GM19328 (cell line): ENCODE measurements at regions not wholly inside any gene's neighbourhood (a gene's known extent, or its start where the extent isn't known, plus 50 kb on each side); places are given as distances from the start of the nearest gene placed in this dataset.

ENCODE experiments used
- ATAC-seq: cut with Tn5 transposase; IDR thresholded peaks from one replicate; pipeline ENCODE4 v1.9.1; 2021; ENCODE audit warnings: mild to moderate bottlenecking, moderate library complexity; ENCODE audit not compliant: unreplicated experiment

DNA sequence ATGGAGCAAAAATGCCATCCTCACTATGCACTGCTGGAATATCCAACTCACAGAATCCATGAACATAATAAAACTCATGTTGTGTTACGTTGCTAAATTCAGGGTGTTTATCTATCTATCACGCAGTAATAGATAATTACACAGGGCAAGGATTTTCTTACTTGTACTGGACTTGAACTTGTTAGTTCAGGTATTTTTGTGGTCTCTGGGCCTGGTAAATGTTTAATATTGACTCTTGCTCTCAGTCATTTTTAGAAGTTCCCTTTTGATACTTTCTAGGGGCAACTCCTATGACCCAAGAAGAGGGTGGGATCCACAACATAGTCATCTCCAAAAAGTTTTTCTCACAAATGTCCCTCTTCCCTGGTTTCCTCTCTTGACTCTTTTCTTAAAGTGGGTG, 522.4 kb upstream of the IGFBP7 start:
- no peak for ATAC-seq

DNA sequence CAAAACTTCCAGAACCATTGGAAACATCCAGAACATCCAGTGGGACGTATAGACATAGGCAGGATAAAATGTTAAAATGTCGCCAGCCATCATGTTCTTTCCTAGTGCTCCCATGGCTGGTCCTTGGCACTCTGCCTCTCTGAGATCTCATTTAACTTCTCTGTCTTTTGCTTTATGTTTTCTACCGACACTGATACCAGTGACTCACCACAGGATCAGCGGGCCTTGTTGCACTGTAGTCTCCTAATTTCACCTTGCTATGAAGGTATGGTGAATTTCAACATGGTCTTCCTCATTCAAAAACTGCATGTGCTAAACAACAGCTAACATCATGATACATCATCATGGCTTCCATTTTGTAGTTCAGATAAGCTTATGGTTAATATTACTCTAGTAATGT, 521.0 kb upstream of the IGFBP7 start:
- no peak for ATAC-seq

DNA sequence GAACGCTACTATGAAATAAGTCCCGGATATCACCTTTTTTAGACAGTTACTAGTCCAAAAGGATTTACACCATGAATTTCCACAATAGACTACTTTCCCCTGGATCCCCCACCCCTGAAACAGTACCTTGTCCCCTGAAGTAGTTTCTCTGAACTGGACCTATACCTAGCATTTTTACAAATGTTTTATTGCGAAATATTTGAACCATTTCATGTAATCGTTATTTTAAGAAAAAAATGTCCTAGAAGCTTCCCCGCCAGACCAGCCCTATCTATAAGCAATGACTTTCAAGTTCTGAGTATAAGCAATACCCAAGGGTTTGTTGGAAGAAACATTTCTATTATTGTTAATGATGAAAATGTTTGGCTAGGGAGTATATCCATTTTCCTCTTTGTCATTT, 517.8 kb upstream of the IGFBP7 start:
- no peak for ATAC-seq

DNA sequence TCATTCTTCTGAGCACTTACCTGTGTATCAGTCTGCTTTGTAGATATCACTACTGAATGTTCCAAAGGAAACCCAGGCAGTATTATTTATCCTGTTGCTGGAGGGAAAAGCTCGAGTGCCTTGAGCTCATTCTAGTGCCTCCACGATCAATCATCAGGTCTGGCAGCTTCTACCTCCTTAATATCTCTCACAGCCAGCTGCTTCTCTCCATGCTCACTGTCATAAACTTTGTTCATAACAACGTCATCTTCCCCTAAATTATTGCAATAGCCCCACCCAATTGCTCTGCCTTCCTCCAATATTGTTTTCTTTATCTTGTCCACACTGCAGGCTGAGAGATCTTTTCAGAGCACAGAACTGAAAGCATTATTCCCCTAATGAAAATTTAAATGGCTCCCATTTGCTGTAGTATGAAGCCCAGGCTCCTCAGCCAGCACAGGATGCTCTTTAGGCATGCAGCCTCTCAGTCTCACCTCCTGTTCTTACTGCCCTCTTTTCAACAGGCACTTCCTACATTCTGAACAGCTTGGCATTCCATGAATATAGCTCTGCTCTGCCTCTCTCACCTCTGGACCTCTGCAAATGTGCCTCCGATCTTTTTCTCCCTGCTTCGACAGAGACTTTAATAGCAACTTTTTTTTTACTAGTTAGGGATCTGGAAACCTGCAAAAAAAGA, 504.2 kb upstream of the IGFBP7 start:
- ATAC-seq: no peak

DNA sequence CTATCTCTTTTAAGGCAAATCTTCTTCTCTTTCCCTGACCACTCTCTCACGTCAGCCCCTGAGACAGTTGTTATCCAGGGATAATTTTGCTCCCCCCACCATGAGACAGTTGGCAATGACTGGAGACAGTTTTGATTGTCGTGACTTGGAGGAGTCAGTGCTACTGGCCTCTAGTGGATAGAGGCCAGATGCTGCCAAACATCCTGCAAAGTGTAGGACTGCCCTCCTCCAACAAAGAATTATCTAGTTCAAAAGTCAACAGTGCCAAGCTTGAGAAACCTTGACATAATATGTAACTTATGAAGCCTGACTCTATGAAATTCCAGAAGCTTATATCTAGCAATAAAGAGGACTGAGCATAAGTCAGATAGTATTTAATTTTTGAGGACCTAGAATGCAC, 502.1 kb upstream of the IGFBP7 start:
- ATAC-seq: no peak

DNA sequence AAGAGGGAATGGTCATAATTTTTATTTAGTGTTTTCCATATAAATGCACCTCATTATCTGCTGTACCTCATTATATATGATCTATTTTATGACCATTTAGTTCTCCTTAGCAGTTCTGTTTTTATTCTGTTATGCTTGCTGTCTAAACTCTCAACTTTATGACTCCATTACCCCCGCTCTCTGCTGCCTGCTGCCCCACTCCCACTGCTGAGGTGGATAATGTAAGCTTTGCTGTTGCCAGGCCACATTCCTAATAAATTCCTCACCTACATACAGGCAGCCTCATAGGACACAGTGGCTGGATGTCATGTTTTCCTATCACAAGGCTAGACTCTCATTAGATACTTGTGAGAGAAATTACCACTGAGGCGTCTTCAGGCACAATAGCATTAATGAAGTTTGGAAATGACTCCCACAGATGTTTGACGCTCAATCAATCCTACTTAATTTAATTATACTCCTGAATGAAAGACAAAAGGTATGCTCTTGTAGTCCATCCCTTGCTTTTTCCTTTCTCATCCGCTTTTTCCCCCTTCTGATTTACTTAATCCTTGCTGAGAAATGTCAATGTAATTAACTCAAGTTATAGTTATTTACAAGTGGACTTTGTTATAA, 497.5 kb upstream of the IGFBP7 start:
- no peak for ATAC-seq

DNA sequence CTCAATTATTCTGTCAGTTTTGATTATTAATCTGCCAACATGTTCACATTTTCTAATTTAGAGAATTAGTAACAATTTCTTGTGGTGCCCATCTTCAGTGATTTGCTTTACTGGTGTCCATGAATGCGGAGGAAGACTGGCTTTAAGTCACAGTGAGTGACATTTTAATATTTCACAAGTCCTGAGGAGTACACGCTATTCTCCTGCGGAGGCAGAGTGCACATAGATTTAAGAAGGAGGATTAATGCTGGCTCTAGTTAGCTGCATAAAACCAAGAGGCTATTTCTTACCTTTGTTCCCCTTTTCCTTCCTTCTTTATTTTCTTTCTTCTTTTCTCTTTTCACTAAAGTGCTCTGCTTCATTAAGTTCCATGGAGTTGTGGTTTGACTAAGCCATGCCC, 495.2 kb upstream of the IGFBP7 start:
- no peak for ATAC-seq

DNA sequence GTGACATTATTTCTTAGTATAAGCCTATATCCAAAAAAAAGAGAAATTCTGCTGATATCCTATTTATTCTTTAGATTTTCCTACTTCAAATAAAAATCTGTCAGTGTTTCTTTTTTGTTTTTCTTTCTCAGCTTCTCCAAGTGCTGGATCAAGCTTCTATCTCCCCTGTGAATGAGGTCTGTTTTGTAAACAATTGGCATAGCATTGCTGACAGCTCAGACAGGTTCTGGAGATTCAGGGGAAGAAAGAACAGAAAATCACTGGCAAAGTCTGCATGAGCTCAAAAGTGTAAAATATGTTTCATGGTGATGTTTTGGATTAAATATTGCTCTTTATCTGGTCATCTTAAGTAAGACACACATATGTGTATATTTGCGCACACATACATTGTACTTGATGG, 492.0 kb upstream of the IGFBP7 start:
- no peak for ATAC-seq

DNA sequence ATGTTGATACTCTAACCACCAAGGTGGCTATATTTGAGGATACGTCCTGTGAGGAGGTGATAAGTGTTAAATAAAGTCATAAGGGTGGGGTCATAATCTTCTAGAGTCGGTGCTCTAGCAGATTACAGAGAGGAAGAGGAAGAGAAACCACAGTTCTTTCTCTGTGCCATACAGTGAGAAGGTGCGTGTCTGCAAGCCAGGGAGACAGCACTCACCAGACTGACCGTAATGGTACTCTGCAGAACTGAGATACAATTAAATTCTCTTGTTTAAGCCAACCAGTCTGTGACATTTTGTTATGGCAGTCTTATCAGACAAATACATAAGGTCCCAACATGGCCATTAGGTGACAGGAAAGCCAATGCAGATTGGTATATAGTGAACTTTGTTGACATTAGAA, 480.9 kb upstream of the IGFBP7 start:
- no peak for ATAC-seq

DNA sequence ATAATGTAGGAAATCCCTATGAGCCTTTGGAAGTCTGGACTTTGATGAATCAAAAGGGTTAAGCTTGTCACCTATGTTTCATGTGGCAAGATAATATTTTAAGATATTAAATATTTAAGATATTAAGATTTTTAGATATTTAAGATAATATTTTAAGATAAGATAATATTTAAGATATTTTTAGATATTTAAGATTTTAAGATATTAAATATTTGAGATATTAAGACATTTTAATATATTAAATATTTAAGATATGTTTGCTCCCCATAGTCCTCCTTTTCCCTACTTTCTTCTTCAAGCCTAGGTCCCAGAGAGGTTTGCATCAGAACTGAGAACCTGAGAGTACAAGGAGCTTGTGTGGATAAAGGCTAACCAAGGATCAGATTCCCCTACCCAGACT, 478.4 kb upstream of the IGFBP7 start:
- ATAC-seq: no peak

DNA sequence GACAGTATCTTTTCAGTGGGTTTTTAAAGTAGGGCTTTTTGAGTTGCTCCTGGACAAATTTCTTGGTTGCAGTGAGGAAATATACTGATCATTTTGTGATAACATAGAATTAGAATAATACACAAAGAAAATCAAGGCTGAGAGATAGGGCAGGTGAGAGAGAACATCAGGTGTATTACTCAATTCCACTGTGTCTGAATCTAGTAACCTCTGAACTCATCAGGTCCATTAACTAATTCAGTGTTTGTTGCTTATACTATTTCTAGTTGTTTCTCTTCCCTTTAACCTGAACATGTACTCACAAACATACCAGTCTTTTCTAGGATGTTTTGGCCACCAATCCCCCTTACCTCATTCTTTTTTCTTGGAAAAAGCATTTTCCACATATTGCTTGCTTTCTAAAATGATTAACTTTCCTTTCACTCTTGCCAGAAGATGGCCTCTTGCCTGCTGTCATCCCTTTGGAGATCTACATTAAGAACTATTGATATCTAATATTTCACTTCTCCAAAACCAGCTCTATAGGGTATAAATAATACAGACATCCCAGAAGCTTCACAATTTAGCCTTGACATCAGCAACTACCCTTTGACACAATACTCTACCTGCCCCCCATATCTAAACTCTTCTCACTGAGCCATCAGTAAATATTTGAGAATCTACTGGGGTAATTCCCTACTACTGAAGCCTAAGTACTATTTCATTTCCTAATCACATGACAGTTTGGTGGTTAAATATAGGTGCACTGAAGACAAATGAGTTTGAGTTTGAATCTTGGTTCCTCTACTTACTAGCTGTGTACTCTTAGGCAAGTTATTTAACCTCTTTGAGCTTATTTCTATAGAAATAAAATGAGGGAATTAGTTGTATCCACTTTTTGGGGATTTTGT, 470.8 kb upstream of the IGFBP7 start:
- ATAC-seq: no peak

DNA sequence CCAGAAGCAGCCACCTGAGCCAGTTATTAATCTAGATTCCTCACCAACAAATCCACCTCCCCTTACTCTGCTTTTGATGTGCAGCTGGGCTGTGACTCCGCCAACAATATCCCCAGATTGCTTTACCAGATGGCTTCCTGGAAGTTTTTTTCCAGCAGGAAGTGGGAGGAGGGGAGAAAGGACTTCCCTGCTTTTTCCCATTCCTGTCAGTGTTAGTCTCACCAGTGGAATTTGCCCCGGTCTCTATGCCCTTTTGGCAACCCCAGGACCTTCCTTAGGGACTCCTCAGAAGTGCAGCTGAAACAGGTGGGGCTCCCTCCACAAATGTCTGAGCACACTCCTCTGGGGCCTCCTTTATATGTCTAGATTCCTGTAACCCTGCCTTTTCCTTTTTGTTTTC, 465.2 kb upstream of the IGFBP7 start:
- ATAC-seq: no peak

DNA sequence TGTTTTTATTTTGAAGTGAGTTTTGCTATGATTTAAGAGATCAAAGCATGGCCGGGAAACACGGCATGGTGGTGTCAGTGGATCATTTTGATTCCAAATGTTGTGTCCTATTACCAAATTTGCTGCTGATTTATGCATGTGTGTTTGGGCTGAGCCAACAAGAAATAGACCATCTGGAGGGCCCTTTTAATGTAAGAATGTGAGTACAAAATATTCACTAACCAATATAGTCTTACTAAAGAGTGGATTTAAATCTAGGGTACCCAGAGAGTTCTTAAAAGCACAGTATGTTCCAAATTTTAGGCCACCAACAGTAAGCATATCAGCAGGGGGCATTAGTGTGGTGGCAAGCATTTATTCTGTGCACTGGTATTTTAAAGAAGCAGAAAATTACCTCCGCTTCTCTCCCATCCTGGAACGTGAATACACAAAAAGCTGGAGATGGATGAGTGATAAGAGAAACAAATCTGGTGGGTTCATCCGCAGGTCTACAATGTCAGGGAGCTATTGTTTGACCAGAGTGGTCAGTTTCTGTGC, 444.4 kb upstream of the IGFBP7 start:
- no peak for ATAC-seq

DNA sequence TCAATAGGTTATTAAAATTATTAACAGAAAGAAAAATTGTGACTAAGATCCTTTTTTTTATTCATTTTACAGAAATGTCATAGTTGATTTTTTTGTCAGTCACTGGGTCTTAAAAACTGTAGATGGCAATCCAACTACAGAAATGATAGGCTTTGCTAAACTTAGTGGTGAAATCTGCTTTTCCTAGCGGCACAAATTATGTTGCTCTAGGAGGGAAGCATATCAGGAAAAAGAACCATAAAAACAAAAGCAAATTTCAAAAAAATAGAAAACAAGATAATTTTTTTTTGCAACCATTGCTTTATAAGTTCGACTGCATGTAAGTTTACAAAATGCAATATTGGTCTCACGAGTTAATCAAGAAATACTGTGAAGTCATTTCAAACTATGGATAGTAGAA, 443.5 kb upstream of the IGFBP7 start:
- no peak for ATAC-seq

DNA sequence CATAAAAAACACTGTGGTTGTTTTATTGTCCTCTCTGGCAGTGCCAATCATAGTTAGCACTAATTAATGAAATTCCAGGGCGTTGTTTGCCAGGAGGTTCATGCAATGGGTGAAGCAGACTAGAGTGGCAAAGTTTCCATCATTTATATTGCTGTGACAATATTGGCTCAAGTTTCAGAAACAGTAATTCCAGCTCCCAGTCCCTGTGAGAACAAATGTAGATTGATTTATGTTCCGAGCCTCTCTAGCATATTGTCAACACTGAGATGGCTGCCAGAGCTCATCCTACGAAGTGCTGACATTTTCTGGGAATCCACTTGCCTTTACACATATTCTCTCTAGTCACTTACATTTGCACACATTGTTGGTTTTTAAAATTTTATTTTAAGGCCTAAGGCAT, 440.0 kb upstream of the IGFBP7 start:
- no peak for ATAC-seq

DNA sequence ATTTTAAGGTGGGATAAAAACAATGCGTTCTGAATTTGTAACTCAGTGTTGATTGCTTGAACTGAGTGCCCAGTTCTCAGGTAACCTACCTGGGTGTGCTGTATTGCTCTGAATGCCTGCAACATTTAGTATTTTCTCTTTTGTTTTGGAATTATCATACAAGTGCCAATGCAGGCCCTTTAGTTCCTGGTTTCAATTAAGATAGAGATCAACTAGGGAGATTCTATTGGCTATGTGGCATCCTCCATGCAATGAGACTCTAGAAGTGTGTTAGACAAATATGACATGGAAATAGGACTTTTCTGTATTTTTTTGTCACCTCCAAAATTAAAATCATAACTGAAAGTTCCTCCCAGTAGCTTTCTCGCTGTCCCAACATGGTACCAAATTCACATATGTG, 438.7 kb upstream of the IGFBP7 start:
- ATAC-seq: no peak

DNA sequence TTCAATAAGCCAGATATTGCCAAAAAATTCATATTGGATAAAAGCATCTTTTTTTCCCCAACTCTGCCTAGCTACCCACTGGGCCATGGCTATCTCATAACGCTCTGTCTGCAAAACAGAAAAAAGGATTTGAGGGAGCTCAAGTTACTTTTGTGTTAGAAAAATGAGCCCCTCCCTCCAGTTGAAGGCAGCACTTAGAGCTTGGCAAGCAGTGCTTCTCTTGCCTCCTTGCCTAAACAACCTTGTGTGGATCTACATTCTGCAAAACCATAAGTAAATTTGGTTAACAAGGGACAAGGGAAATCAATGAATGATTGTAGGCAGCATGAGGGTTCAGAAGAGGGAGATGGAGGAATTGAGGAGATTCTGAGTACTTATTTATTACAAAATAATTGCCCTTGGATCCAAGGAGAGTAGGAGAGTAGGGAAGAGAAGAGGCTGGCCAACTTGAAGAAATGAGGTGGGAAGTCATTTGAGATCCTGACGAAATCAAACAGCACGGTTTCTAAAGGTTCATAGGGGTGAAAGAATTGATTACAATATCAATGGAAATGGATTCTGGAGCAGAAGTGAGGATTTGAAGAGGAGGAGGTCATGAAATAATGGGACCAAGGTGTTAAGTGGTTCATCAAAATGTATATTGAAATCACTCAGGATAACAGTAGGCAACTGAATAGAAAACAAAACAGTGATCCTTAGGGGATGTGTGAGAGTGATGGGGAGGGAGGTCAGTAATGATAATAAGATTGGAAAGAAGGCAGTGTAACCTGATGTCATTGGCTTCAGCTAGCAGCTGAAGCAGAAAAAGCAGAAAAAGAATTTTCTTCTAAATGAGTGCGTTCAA, 434.8 kb upstream of the IGFBP7 start:
- ATAC-seq: no peak

DNA sequence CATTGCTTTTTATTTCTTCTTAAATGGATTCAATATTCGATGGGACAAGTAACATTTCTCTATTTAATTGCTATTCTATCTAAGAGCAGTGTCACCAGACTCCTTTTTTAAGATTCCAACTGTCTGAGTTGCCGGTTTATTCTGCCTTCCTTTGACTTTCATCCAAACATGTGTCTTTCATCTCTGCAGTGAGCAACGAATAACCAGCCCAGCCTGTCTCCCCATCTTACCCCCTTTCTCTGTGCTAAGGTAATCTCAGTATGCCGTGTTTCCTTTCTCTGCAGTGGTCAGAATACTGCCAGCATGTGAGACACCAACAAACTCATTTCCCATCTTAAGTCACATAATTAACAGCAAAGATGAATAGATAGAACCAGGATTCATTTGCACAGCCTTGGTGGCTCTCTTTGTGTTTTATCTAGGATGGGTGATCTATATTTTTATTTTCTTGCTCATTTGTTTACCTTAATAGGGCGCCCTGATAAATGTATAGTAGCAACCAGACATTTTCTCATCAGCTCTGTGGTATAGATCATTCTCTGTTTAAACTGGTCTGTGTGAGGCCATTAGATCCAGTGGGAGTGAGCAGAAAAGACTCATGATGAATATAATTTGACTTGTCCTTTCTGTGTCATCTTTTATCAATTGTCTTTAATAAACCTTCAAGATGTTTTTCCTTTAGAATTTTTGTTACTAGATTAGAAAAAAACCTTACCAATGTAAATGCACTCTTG, 394.8 kb upstream of the IGFBP7 start:
- ATAC-seq: no peak

DNA sequence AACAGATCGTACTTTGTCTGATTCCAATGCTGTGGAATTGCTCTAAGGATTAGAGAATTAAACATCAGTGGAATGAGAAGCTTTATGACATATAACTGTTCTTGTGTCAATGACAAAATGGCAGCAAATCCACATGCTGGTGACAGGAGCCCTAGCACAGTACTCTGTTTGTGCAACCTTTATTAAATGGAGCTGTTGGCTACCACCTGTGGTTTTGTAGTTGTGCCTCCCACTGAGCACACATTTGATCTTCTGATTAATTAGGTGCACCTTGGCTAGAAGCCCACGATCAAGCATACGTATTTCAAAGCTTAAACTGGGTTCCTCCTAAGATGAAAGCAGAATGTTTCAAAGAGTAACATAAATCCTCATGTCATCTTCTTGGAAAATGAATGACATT, 394.0 kb upstream of the IGFBP7 start:
- ATAC-seq: no peak

DNA sequence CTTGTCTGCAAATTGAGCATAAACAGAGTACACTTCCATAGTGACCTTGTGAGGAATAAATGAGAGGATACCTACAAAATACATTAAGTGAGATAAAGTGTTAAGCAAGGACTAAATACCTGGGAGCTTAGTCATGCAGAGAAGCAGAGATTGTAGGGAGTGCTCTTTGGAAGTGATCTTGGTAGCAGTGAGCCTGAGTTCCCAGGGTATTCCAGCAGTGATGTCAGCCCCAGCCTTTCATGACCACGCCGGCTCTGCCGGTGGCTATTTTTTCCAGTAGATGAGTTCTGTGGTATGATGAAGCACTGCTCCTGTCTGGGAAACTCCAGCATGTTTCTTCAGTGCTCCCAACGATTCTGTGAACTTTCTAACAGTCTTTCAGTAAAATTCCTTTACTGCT, 391.5 kb upstream of the IGFBP7 start:
- no peak for ATAC-seq
